ENCODE measurements at regions not wholly inside any gene's neighbourhood (a gene's known extent, or its start where the extent isn't known, plus 50 kb on each side); places are given as distances from the start of the nearest gene placed in this dataset.

DNA sequence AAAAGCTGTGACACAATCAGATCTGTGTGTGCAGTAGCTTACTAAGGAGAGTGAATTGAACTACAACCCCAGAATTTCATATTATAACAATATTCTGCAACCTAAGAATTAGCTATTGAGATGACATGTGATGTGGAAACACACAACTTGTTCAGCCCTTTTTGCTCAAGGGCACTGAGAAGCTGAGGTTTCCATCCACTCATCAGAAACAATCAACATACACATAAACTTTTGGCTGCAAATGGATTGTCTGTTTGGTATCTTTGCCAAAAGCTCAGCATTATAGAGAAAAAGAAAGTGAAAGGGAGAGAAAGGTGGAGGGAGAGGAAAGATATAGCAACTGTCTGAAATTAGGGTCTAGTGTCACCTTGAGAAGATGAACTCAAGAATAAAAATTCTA lies 117.2 kb upstream of the KLF7 start:
- Histone ChIP-seq H3K36me3 (replicated peaks in 1 of 2) (no peaks in the 10 kb centered on the region), H3K9me3 (replicated peaks in 1 of 3) (no peaks in the 10 kb centered on the region), H3K4me3 (peak overlapping the region in 1 of 4 donors; percentile 18), H3K27ac (peak overlapping the region in 2 of 5 donors; percentile 45 to 80), H3K27me3 (no peaks in the 10 kb centered on the region), H3K4me1 (replicated peaks in 1 of 2) (peaks cover 0 to 19% of the 10 kb centered on the region in 2 donors)
- TF ChIP-seq, protein P1, sequence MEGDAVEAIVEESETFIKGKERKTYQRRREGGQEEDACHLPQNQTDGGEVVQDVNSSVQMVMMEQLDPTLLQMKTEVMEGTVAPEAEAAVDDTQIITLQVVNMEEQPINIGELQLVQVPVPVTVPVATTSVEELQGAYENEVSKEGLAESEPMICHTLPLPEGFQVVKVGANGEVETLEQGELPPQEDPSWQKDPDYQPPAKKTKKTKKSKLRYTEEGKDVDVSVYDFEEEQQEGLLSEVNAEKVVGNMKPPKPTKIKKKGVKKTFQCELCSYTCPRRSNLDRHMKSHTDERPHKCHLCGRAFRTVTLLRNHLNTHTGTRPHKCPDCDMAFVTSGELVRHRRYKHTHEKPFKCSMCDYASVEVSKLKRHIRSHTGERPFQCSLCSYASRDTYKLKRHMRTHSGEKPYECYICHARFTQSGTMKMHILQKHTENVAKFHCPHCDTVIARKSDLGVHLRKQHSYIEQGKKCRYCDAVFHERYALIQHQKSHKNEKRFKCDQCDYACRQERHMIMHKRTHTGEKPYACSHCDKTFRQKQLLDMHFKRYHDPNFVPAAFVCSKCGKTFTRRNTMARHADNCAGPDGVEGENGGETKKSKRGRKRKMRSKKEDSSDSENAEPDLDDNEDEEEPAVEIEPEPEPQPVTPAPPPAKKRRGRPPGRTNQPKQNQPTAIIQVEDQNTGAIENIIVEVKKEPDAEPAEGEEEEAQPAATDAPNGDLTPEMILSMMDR (IDR thresholded peaks at IDR 0.05): no peak
- no peak for TF ChIP-seq POLR2A (IDR thresholded peaks at IDR 0.05)
- intact Hi-C loops (cut with DNase I): no loop called here
- DNase-seq: no peak

DNA sequence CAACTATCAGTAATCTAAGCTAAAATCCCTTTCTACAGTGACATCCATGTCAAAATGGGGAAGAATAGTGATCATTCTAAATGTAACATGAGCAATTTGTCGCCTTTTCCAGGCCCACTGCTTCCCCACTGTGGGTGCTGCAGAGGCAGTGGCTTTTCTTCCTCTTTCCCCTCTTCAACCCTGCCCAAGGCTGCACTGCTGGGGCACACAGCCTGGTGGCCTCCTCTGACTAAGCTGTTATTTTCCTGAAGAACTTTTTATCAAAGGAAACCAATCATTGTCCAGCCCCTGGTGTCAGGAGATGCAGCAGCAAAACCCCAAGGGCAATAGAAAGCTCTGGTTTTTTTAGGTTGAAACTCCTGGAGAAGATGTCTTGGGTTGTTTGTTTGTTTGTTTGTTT lies 117.6 kb upstream of the KLF7 start:
- H3K36me3 ChIP-seq (replicated peaks in 1 of 2): no peaks in the 10 kb centered on the region
- no peaks in the 10 kb centered on the region for H3K27me3 ChIP-seq
- 64 to 93% (median 76%) methylated on average over 1 of the region's 1 CpG for WGBS, 4 donors
- peaks cover 0 to 19% of the 10 kb centered on the region in 2 donors for H3K4me1 ChIP-seq (replicated peaks in 1 of 2)
- DNase-seq: peak; percentile 28 to 64 (median 55)
- no peak for TF ChIP-seq POLR2A (IDR thresholded peaks at IDR 0.05)
- TF ChIP-seq, protein P1 (IDR thresholded peaks at IDR 0.05): peak in 5 of 6 experiments; percentile 10 to 49 (median 41)
- peak overlapping the region in 2 of 5 donors; percentile 45 to 80 for H3K27ac ChIP-seq
- H3K9me3 ChIP-seq (replicated peaks in 1 of 3): no peaks in the 10 kb centered on the region
- intact Hi-C loops (cut with DNase I): no loop called here
- H3K4me3 ChIP-seq: peak overlapping the region in 1 of 4 donors; percentile 18

DNA sequence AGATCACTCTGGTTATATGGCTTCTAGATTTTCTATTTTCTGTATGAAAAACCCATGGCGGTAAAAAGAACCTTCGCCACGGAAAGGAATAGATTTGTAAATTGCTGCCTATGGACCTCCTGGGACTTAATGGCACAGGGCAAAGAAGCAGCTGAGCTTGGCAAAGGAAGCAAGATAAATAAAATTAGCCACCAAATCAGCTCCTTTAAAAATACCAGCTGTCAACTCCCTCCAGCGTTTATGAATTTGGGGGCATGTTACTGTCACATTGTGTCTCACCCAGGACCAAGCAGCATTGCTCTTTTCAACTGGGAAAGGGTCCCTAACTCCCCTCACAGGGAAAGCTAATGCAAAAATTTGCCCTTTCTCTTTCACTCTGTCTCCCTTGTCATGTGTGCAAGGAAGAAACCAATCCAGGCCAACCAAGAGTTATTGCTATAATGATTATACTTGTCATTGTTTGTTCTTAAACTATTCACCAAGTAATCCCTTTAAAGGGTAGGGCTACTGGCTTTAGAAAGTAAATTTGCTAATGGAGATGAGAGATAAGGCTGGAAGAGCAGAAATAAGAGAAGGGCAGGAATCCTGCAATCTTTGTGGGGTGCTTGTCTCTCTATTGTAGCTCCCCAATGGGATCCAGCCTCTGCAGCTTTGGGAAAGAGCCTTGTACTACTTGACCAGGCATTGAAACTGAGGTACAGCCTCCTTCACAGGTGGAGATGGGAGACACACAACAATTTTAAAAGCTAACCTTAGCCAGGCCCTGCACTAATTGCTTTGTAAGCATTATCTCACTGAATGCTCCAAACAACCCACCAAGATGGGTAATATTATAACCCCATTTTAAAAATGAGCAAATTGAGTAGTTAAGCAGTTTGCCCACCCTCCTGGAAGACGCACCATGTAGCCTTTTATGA lies 119.1 kb upstream of the KLF7 start:
- H3K27ac ChIP-seq: no peak overlapping the region
- H3K4me3 ChIP-seq: no peak overlapping the region
- 87 to 92% (median 89%) methylated on average over 5 of the region's 5 CpGs for WGBS, 4 donors
- DNase-seq: no peak
- H3K4me1 ChIP-seq (replicated peaks in 1 of 2): peaks cover 0 to 19% of the 10 kb centered on the region in 2 donors
- no peaks in the 10 kb centered on the region for H3K36me3 ChIP-seq (replicated peaks in 1 of 2)
- intact Hi-C loops (cut with DNase I): no loop called here
- no peaks in the 10 kb centered on the region for H3K27me3 ChIP-seq
- H3K9me3 ChIP-seq (replicated peaks in 1 of 3): no peaks in the 10 kb centered on the region
- TF ChIP-seq, protein P1 (IDR thresholded peaks at IDR 0.05): no peak
- no peak for TF ChIP-seq POLR2A (IDR thresholded peaks at IDR 0.05)

DNA sequence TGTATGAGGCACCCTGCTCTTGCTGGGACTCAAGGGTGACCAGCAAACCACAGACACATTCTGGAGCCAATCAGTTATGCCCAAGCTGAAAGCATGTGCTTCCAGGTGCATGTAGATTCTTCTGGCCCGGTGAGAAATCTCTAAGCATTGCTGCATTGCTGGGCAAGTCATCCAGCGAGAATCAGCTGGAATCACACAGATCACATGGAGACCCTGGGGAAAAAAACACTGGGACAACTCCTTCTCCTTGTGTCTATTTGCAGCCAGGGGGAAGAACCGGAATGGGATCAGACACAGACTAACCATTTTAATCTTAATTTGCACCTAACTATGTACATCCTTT lies 119.7 kb upstream of the KLF7 start:
- TF ChIP-seq POLR2A (IDR thresholded peaks at IDR 0.05): no peak
- TF ChIP-seq, protein P1 (IDR thresholded peaks at IDR 0.05): no peak
- Histone ChIP-seq H3K9me3 (replicated peaks in 1 of 3) (no peaks in the 10 kb centered on the region), H3K36me3 (replicated peaks in 1 of 2) (no peaks in the 10 kb centered on the region), H3K4me1 (replicated peaks in 1 of 2) (peaks cover 0 to 19% of the 10 kb centered on the region in 2 donors), H3K27ac (no peak overlapping the region), H3K4me3 (no peak overlapping the region), H3K27me3 (no peaks in the 10 kb centered on the region)
- WGBS, 4 donors: 71 to 93% (median 76%) methylated on average over 3 of the region's 3 CpGs
- intact Hi-C loops (cut with DNase I): no loop called here
- no peak for DNase-seq

Data from adrenal gland (tissue), 9 donors.